ENCODE measurements at regions not wholly inside any gene's neighbourhood (a gene's known extent, or its start where the extent isn't known, plus 50 kb on each side); places are given as distances from the start of the nearest gene placed in this dataset.
A peak's percentile ranks its signal among the peaks of the same experiment; 100 is the strongest.
"Not testable (repeated sequence)": the region's sequence is repeated elsewhere in the genome, so short reads cannot be mapped to it uniquely, and the experiment has no call there.

- H3K36me3 ChIP-seq (ENCODE audit: control insufficient read depth, insufficient read depth, low read length): no peaks in the 10 kb centered on the region
- no peaks in the 10 kb centered on the region for H3K27me3 ChIP-seq (ENCODE audit: control insufficient read depth, insufficient read depth, low read length)
- no peaks in the 10 kb centered on the region for H3K4me1 ChIP-seq (ENCODE audit: control insufficient read depth, insufficient read depth, low read length)
- peaks cover 25% of the 10 kb centered on the region; the same call in 1 of the 2 replicates for H3K9me3 ChIP-seq (ENCODE audit: control insufficient read depth, insufficient read depth, low read depth, low read length)
- H3K27ac ChIP-seq (ENCODE audit: low read depth, low read length): no peak overlapping the region
- H3K4me3 ChIP-seq (ENCODE audit: low read depth, low read length): no peak overlapping the region
- H3K9ac ChIP-seq (ENCODE audit: low read length): no peak overlapping the region
Observed at GRCh38 chrX:55981603-55982002, 250.6 kb upstream of the KLF8 start.

DNA sequence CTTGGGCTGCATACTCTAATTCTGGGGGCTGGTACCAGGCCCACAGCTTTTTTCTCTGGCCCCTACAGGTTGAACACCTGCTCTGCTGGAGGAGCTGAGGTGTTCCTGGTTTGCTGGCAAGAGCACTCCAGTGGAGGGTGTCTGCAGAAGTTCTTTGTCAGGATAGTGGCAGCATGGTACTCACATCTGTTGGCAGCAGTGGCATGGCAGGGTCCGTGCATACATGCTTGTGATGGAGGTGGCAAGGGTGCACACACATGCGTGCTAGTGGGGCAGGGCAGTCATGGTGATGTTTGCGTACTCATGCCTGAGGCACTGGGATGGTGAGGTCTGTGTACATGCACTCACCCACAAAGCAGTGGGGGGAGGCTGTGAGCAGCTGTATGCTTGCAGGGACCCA is 235.5 kb upstream of the KLF8 start:
- H3K9me3 ChIP-seq (ENCODE audit: control insufficient read depth, insufficient read depth, low read depth, low read length): peaks cover 34% of the 10 kb centered on the region
- no peak overlapping the region for H3K9ac ChIP-seq (ENCODE audit: low read length)
- no peak overlapping the region for H3K27ac ChIP-seq (ENCODE audit: low read depth, low read length)
- H3K36me3 ChIP-seq (ENCODE audit: control insufficient read depth, insufficient read depth, low read length): no peaks in the 10 kb centered on the region
- no peaks in the 10 kb centered on the region for H3K27me3 ChIP-seq (ENCODE audit: control insufficient read depth, insufficient read depth, low read length)
- H3K4me1 ChIP-seq (ENCODE audit: control insufficient read depth, insufficient read depth, low read length): no peaks in the 10 kb centered on the region
- no peak overlapping the region for H3K4me3 ChIP-seq (ENCODE audit: low read depth, low read length)

DNA sequence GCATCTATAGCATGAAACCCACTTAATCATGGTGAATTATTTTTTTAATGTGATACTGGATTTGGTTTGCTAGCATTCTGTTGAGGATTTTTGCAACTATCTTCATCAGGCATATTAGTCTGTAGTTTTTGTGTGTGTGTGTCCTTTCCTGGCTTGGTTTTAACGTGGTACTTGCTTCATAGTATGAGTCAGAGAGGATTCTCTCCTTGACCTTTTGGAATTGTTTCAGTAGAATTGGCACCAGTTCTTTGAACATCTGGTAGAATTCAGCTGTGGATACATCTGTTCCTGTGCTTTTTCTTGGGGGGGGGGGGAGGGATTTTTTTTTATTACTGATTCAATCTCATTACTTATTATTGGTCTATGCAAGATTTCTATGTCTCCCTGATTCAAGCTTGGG is 232.0 kb upstream of the KLF8 start:
- Histone ChIP-seq H3K27me3 (ENCODE audit: control insufficient read depth, insufficient read depth, low read length) (no peaks in the 10 kb centered on the region), H3K36me3 (ENCODE audit: control insufficient read depth, insufficient read depth, low read length) (no peaks in the 10 kb centered on the region), H3K4me1 (ENCODE audit: control insufficient read depth, insufficient read depth, low read length) (no peaks in the 10 kb centered on the region), H3K9ac (ENCODE audit: low read length) (no peak overlapping the region), H3K27ac (ENCODE audit: low read depth, low read length) (no peak overlapping the region), H3K4me3 (ENCODE audit: low read depth, low read length) (no peak overlapping the region), H3K9me3 (ENCODE audit: control insufficient read depth, insufficient read depth, low read depth, low read length) (peaks cover 16% of the 10 kb centered on the region; the same call in 1 of the 2 replicates)

DNA sequence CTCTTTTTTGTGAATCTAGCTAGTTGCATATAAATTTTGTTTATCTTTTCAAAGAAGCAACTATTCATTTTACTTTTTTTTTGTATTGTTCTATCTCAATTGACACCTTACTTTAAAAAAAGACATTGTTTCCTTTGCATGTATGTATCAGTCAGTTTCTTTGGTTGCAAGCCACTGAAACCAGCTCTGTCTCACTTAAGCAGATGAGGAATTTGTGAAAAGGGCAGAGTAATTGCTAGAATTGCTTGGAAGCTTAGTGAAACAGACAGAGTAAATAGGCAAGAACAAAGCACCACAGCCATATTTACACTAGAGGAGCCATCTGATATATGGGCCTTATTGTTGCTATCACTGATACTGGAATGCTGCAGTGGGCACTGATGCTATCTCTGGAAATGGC is 231.4 kb upstream of the KLF8 start:
- no peaks in the 10 kb centered on the region for H3K27me3 ChIP-seq (ENCODE audit: control insufficient read depth, insufficient read depth, low read length)
- peaks cover 18% of the 10 kb centered on the region; the same call in 1 of the 2 replicates for H3K9me3 ChIP-seq (ENCODE audit: control insufficient read depth, insufficient read depth, low read depth, low read length)
- no peaks in the 10 kb centered on the region for H3K36me3 ChIP-seq (ENCODE audit: control insufficient read depth, insufficient read depth, low read length)
- no peak overlapping the region for H3K9ac ChIP-seq (ENCODE audit: low read length)
- H3K4me1 ChIP-seq (ENCODE audit: control insufficient read depth, insufficient read depth, low read length): no peaks in the 10 kb centered on the region
- H3K4me3 ChIP-seq (ENCODE audit: low read depth, low read length): no peak overlapping the region
- H3K27ac ChIP-seq (ENCODE audit: low read depth, low read length): no peak overlapping the region

GRCh38 chrX:56025872-56026571 is 206.1 kb upstream of the KLF8 start:
- H3K36me3 ChIP-seq (ENCODE audit: control insufficient read depth, insufficient read depth, low read length): no peaks in the 10 kb centered on the region
- H3K9me3 ChIP-seq (ENCODE audit: control insufficient read depth, insufficient read depth, low read depth, low read length): peaks cover 13% of the 10 kb centered on the region; the same call in 1 of the 2 replicates
- H3K9ac ChIP-seq (ENCODE audit: low read length): no peak overlapping the region
- H3K4me1 ChIP-seq (ENCODE audit: control insufficient read depth, insufficient read depth, low read length): no peaks in the 10 kb centered on the region
- H3K27ac ChIP-seq (ENCODE audit: low read depth, low read length): no peak overlapping the region
- no peak overlapping the region for H3K4me3 ChIP-seq (ENCODE audit: low read depth, low read length)
- H3K27me3 ChIP-seq (ENCODE audit: control insufficient read depth, insufficient read depth, low read length): no peaks in the 10 kb centered on the region

DNA sequence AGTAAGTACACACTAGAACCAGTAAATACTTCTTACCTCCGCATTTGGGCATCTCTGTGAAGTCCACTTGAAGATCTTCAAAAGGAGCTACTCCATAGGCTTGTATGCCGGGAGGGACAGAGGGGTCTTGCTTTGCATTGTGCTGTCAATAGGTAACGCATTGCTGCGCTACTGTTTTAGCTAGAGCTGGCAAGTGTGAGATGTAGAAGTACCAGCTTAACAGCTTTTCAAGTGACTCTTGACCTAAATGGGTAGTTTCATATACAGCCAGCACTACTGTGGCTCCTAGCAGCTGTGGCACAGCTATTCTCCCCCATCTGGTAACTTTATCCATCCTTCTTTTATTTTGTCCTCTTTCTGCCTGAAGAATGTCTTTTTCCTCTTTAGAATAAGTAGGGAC is 205.3 kb upstream of the KLF8 start:
- no peaks in the 10 kb centered on the region for H3K4me1 ChIP-seq (ENCODE audit: control insufficient read depth, insufficient read depth, low read length)
- H3K9me3 ChIP-seq (ENCODE audit: control insufficient read depth, insufficient read depth, low read depth, low read length): peaks cover 18% of the 10 kb centered on the region; the same call in 1 of the 2 replicates
- no peaks in the 10 kb centered on the region for H3K27me3 ChIP-seq (ENCODE audit: control insufficient read depth, insufficient read depth, low read length)
- H3K36me3 ChIP-seq (ENCODE audit: control insufficient read depth, insufficient read depth, low read length): no peaks in the 10 kb centered on the region
- H3K4me3 ChIP-seq (ENCODE audit: low read depth, low read length): no peak overlapping the region
- H3K27ac ChIP-seq (ENCODE audit: low read depth, low read length): no peak overlapping the region
- H3K9ac ChIP-seq (ENCODE audit: low read length): no peak overlapping the region

GRCh38 chrX:56029188-56029587 is 203.0 kb upstream of the KLF8 start:
- H3K27ac ChIP-seq (ENCODE audit: low read depth, low read length): no peak overlapping the region
- H3K9me3 ChIP-seq (ENCODE audit: control insufficient read depth, insufficient read depth, low read depth, low read length): peaks cover 18% of the 10 kb centered on the region; the same call in 1 of the 2 replicates
- H3K4me3 ChIP-seq (ENCODE audit: low read depth, low read length): no peak overlapping the region
- no peaks in the 10 kb centered on the region for H3K4me1 ChIP-seq (ENCODE audit: control insufficient read depth, insufficient read depth, low read length)
- no peaks in the 10 kb centered on the region for H3K36me3 ChIP-seq (ENCODE audit: control insufficient read depth, insufficient read depth, low read length)
- H3K9ac ChIP-seq (ENCODE audit: low read length): peak overlapping the region; percentile 11
- no peaks in the 10 kb centered on the region for H3K27me3 ChIP-seq (ENCODE audit: control insufficient read depth, insufficient read depth, low read length)

DNA sequence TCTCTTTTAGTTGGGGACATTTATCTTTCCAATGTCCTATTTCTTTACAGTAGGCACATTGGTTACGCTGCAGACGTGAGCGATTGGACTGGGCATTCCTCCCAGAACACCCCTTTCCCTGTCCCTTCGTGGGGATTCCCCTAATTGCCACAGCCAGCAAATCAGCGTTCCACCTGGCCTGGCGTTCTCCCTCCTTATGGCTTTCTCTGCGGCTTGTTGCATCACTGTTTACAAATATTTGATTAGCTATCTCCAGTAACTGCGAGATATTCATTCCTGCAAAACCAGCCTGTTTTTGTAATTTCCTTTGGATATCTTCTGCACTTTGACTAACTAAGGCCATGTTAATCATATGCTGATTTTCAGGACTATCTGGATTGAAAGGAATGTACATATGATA is 202.5 kb upstream of the KLF8 start:
- no peaks in the 10 kb centered on the region for H3K27me3 ChIP-seq (ENCODE audit: control insufficient read depth, insufficient read depth, low read length)
- no peak overlapping the region for H3K9ac ChIP-seq (ENCODE audit: low read length)
- peaks cover 18% of the 10 kb centered on the region; the same call in 1 of the 2 replicates for H3K9me3 ChIP-seq (ENCODE audit: control insufficient read depth, insufficient read depth, low read depth, low read length)

DNA sequence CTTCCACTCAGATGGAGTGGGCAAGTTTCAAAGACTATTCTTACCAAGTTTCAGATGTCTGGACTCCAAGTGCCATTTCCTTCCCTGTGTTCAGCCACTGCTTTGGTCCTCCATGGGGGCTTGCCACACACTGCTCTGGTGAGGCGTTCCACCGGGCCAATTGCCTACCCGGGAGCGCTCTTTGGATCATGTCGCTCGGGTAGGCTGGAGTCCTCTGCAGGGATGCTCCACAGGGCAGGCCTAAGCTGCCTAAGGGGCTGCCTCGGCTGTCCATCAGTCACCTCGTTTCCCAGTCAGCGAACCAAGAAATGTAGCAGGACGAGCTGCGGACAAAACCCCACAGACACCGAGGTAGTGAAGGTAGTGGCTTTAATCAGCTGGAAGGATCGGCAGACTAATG is 200.7 kb upstream of the KLF8 start:
- Histone ChIP-seq H3K9ac (ENCODE audit: low read length) (no peak overlapping the region), H3K36me3 (ENCODE audit: control insufficient read depth, insufficient read depth, low read length) (no peaks in the 10 kb centered on the region), H3K4me3 (ENCODE audit: low read depth, low read length) (no peak overlapping the region), H3K27ac (ENCODE audit: low read depth, low read length) (no peak overlapping the region), H3K4me1 (ENCODE audit: control insufficient read depth, insufficient read depth, low read length) (no peaks in the 10 kb centered on the region), H3K27me3 (ENCODE audit: control insufficient read depth, insufficient read depth, low read length) (no peaks in the 10 kb centered on the region), H3K9me3 (ENCODE audit: control insufficient read depth, insufficient read depth, low read depth, low read length) (peaks cover 27% of the 10 kb centered on the region)

More for the DNA sequence above, 202.5 kb upstream of the KLF8 start:
- no peaks in the 10 kb centered on the region for H3K36me3 ChIP-seq (ENCODE audit: control insufficient read depth, insufficient read depth, low read length)
- H3K27ac ChIP-seq (ENCODE audit: low read depth, low read length): no peak overlapping the region
- H3K4me3 ChIP-seq (ENCODE audit: low read depth, low read length): no peak overlapping the region
- no peaks in the 10 kb centered on the region for H3K4me1 ChIP-seq (ENCODE audit: control insufficient read depth, insufficient read depth, low read length)

- H3K4me3 ChIP-seq (ENCODE audit: low read depth, low read length): no peak overlapping the region
- no peaks in the 10 kb centered on the region for H3K36me3 ChIP-seq (ENCODE audit: control insufficient read depth, insufficient read depth, low read length)
- H3K9me3 ChIP-seq (ENCODE audit: control insufficient read depth, insufficient read depth, low read depth, low read length): peaks cover 31% of the 10 kb centered on the region
- H3K9ac ChIP-seq (ENCODE audit: low read length): no peak overlapping the region
- H3K27me3 ChIP-seq (ENCODE audit: control insufficient read depth, insufficient read depth, low read length): no peaks in the 10 kb centered on the region
- H3K4me1 ChIP-seq (ENCODE audit: control insufficient read depth, insufficient read depth, low read length): no peaks in the 10 kb centered on the region
- peak overlapping the region; percentile 45; the same call in 1 of the 2 replicates for H3K27ac ChIP-seq (ENCODE audit: low read depth, low read length)
Observed at GRCh38 chrX:56033495-56034180, 198.5 kb upstream of the KLF8 start.

DNA sequence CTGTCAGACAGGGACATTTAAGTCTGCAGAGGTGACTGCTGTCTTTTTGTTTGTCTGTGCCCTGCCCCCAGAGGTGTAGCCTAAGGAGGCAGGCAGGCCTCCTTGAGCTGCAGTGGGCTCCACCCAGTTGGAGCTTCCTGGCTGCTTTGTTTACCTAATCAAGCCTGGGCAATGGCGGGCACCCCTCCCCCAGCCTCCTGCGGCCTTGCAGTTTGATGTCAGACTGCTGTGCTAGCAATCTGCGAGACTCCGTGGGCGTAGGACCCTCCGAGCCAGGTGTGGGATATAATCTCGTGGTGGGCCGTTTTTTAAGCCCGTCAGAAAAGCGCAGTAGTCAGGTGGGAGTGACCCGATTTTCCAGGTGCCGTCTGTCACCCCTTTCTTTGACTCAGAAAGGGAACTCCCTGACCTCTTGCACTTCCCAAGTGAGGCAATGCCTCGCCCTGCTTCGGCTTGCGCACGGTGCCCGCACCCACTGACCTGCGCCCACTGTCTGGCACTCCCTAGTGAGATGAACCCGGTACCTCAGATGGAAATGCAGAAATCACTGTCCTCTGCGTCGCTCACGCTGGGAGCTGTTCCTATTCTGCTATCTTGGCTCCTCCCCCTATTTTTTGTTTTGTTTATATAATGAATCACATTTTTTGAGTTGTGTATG is 179.4 kb upstream of the KLF8 start:
- not testable (repeated sequence) for H3K27me3 ChIP-seq (ENCODE audit: control insufficient read depth, insufficient read depth, low read length); H3K36me3 ChIP-seq (ENCODE audit: control insufficient read depth, insufficient read depth, low read length); H3K27ac ChIP-seq (ENCODE audit: low read depth, low read length); H3K4me1 ChIP-seq (ENCODE audit: control insufficient read depth, insufficient read depth, low read length)
- Histone ChIP-seq H3K9me3 (ENCODE audit: control insufficient read depth, insufficient read depth, low read depth, low read length) (peaks cover 23% of the 10 kb centered on the region), H3K4me3 (ENCODE audit: low read depth, low read length) (peak overlapping the region; percentile 48; the same call in 1 of the 2 replicates), H3K9ac (ENCODE audit: low read length) (peak overlapping the region; percentile 48)
